Endothelial cell of umbilical vein (primary cell): ENCODE measurements at regions not wholly inside any gene's neighbourhood (a gene's known extent, or its start where the extent isn't known, plus 50 kb on each side); places are given as distances from the start of the nearest gene placed in this dataset.
A peak's percentile ranks its signal among the peaks of the same experiment; 100 is the strongest.

Source experiments
- BruUV-seq: library from RNA; stranded (reverse); fragments of 400-500 nt; replicated peaks from 2 replicates; lab custom pipeline; 2021; lab: Mats Ljungman, UMichigan
- CTCF ChIA-PET: fragments of 300-600, 350-600 bp; sonication (Branson Sonifier 250); formaldehyde crosslinking; loops from one replicate; lab custom pipeline; 2021; ENCODE audit warnings: antibody characterized with exemption, inconsistent platforms; lab: Charles Lee
- POLR2A ChIA-PET: fragments of 300-600, 350-600 bp; sonication (Branson Sonifier 250); formaldehyde crosslinking; loops from one replicate; lab custom pipeline; 2021; ENCODE audit warnings: antibody characterized with exemption, inconsistent platforms; lab: Charles Lee
- DNase-seq: peaks from one replicate; pipeline ENCODE4 v3.0.0-alpha.2; 2011; ENCODE audit warnings: low read depth, low spot score
- FAIRE-seq: peaks from 2 replicates; lab custom pipeline; 2011; peaks lifted over from hg19 to GRCh38; lab: Jason Lieb, UNC
- H2AFZ ChIP-seq: 2 replicates; pipeline ENCODE4 v1.6.0; 2012; ENCODE audit warnings: low read depth, low read length, control low read depth, inconsistent platforms
- H3K27ac ChIP-seq: 2 replicates; pipeline ENCODE4 v1.5.1; 2011; ENCODE audit warnings: low read depth, mild to moderate bottlenecking, control low read depth, low read length, moderate library complexity; ENCODE audit not compliant: insufficient read depth
- H3K27me3 ChIP-seq, 2 experiments: 2 replicates each; pipeline versions ENCODE4 v1.6.0 to v1.6.1; 2011; ENCODE audit warnings: low read length in 2 of 2, mixed read lengths in 1 of 2; ENCODE audit not compliant: control insufficient read depth in 2 of 2, insufficient read depth in 2 of 2
- H3K36me3 ChIP-seq, 2 experiments: 2 replicates in 1 of 2; 3 replicates in 1 of 2; pipeline ENCODE4 v1.5.1; 2011; ENCODE audit warnings: low read length in 2 of 2, mild to moderate bottlenecking in 1 of 2, moderate library complexity in 1 of 2; ENCODE audit not compliant: control insufficient read depth in 2 of 2, insufficient read depth in 2 of 2; ENCODE audit errors: extremely low read depth in 1 of 2
- H3K4me1 ChIP-seq: 3 replicates; pipeline ENCODE4 v1.5.1; 2011; ENCODE audit warnings: mild to moderate bottlenecking, low read length; ENCODE audit not compliant: control insufficient read depth, insufficient read depth; ENCODE audit errors: extremely low read depth
- H3K4me2 ChIP-seq: 2 replicates; pipeline ENCODE4 v1.6.1; 2011; ENCODE audit warnings: low read length, control low read depth, mixed read lengths; ENCODE audit not compliant: insufficient read depth
- H3K4me3 ChIP-seq, 3 experiments: fragments of 200-600 bp in 1 of 3; sonication (generic), shearing (Covaris generic) in 1 of 3; replicated peaks in 1 of 3; 2 replicates each; pipeline ENCODE4 v1.5.1; 2011 to 2016; ENCODE audit warnings: control low read depth in 3 of 3, low read length in 3 of 3, mild to moderate bottlenecking in 2 of 3, inconsistent platforms in 1 of 3, low read depth in 1 of 3, moderate library complexity in 1 of 3; ENCODE audit not compliant: insufficient read depth in 1 of 3
- H3K79me2 ChIP-seq: 2 replicates; pipeline ENCODE4 v1.6.0; 2012; ENCODE audit warnings: low read length, inconsistent platforms; ENCODE audit not compliant: control insufficient read depth, insufficient read depth
- H3K9ac ChIP-seq: replicated peaks from 2 replicates; pipeline ENCODE3; 2011; ENCODE audit warnings: low read length, control low read depth; ENCODE audit not compliant: insufficient read depth; ENCODE audit errors: extremely low read depth
- H3K9me1 ChIP-seq: replicated peaks from 3 replicates; pipeline ENCODE4 v1.6.0; 2011; ENCODE audit warnings: mild to moderate bottlenecking, low read length; ENCODE audit not compliant: control insufficient read depth, insufficient read depth; ENCODE audit errors: extremely low read depth
- H3K9me3 ChIP-seq: replicated peaks from 2 replicates; pipeline ENCODE4 v1.5.1; 2012; ENCODE audit warnings: low read length, inconsistent platforms; ENCODE audit not compliant: control insufficient read depth, insufficient read depth
- H4K20me1 ChIP-seq: replicated peaks from 2 replicates; pipeline ENCODE3; 2011; ENCODE audit warnings: mild to moderate bottlenecking, low read length; ENCODE audit not compliant: control insufficient read depth, insufficient read depth; ENCODE audit errors: extremely low read depth
- EZH2 ChIP-seq: IDR thresholded peaks from 2 replicates; pipeline ENCODE4 v1.6.1; 2012; ENCODE audit warnings: borderline replicate concordance, low read depth, mild to moderate bottlenecking, moderate library complexity, low read length, inconsistent platforms; ENCODE audit not compliant: severe bottlenecking
- FOS ChIP-seq: IDR thresholded peaks from 2 replicates; pipeline ENCODE4 v1.6.1; 2011; ENCODE audit warnings: mild to moderate bottlenecking, low read length, moderate library complexity, borderline replicate concordance; ENCODE audit not compliant: insufficient read depth
- GATA2 ChIP-seq: IDR thresholded peaks from 2 replicates; pipeline ENCODE4 v1.7.0; 2011; ENCODE audit warnings: low read depth, mild to moderate bottlenecking, moderate library complexity, mixed read lengths, low read length; ENCODE audit not compliant: insufficient read length, insufficient read depth
- JUN ChIP-seq: IDR thresholded peaks from 2 replicates; pipeline ENCODE4 v1.6.1; 2011; ENCODE audit warnings: borderline replicate concordance, low read depth; ENCODE audit not compliant: insufficient read length, insufficient read depth
- MYC ChIP-seq: IDR thresholded peaks from one replicate; pipeline ENCODE4 v1.6.1; 2011; ENCODE audit warnings: mild to moderate bottlenecking, low read depth, low read length
- POLR2A ChIP-seq: IDR thresholded peaks from 2 replicates; pipeline ENCODE4 v1.6.1; 2012; ENCODE audit warnings: low read depth, mild to moderate bottlenecking, control low read depth, low read length
- POLR2AphosphoS5 ChIP-seq: IDR thresholded peaks from 2 replicates; pipeline ENCODE4 v1.6.1; 2012; ENCODE audit warnings: low read depth, mild to moderate bottlenecking, control low read depth, low read length, moderate library complexity; ENCODE audit not compliant: insufficient read depth
- dilution Hi-C: fragments of 300-500 bp; cut with MboI; formaldehyde crosslinking; loops from one replicate; pipeline ENCODE4 v1.15.0; 2019; ENCODE audit warnings: low sequenced_read_pairs; ENCODE audit not compliant: extremely low pct_ligation_motif_present
- intact Hi-C: fragments of 100-400 bp; cut with micrococcal nuclease; formaldehyde crosslinking; loops from one replicate; pipeline ENCODE4 v1.10.0; 2022
- TF ChIP-seq, protein P1 (sequence below), 2 donors: IDR thresholded peaks; 1 replicate in 1 of 2; 2 replicates in 1 of 2; pipeline ENCODE4 v1.5.1; 2011; ENCODE audit warnings: low read length in 2 of 2, mild to moderate bottlenecking in 2 of 2, moderate library complexity in 2 of 2, control low read depth in 1 of 2, inconsistent platforms in 1 of 2, low read depth in 1 of 2; ENCODE audit not compliant: insufficient read depth in 1 of 2; ENCODE audit errors: extremely low read depth in 1 of 2
- TF ChIP-seq, protein P2 (sequence below): IDR thresholded peaks from 2 replicates; pipeline ENCODE4 v1.6.1; 2011; ENCODE audit not compliant: insufficient read depth, insufficient read length

DNA sequence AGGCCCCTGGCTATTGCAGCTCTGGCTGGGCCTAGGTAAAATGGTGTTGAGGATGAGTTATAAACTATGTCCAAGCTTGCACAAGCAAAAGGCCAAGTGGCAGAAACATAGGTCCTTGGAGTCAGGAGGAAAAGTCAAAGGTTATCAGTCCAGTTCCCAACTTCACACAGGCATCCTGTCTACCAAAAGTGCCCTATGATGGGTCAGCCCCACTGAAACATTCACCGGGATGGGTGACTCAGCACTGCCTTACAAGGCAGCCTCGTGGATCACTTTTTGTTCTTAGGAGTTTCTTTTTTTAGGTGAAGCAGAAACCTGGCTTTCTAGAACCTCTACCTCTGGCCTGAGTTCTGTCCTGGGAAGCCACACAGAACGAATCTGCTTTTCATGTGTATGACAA is 158.8 kb upstream of the LYZL2 start:
- Histone ChIP-seq H4K20me1 (no peaks in the 10 kb centered on the region), H2AFZ (peak overlapping the region; percentile 28), H3K36me3 (no peaks in the 10 kb centered on the region), H3K79me2 (no peaks in the 10 kb centered on the region), H3K27ac (peak overlapping the region; percentile 61), H3K9me1 (no peaks in the 10 kb centered on the region), H3K4me1 (peaks cover 51% of the 10 kb centered on the region), H3K4me2 (no peak overlapping the region), H3K27me3 (no peaks in the 10 kb centered on the region), H3K9ac (no peak overlapping the region), H3K4me3 (no peak overlapping the region), H3K9me3 (no peaks in the 10 kb centered on the region)
- POLR2A ChIA-PET = no interaction called here
- BruUV-seq = no TSS peak
- CTCF ChIA-PET = interaction anchor here (1.5 kb wide), 1 partner anchor 210 kb away, joined by 3 read pairs; no protein-coding TSS in a partner anchor
- dilution Hi-C loops (no loop called here), intact Hi-C loops (no loop called here)
- DNase-seq (peak; percentile 72), FAIRE-seq (peak; percentile 99)
- TF ChIP-seq POLR2A (peak; percentile 43), FOS (peak; percentile 93), EZH2 (no peak), JUN (peak; percentile 38), MYC (no peak), GATA2 (peak; percentile 83), POLR2AphosphoS5 (peak; percentile 74)
- TF ChIP-seq, protein P1, sequence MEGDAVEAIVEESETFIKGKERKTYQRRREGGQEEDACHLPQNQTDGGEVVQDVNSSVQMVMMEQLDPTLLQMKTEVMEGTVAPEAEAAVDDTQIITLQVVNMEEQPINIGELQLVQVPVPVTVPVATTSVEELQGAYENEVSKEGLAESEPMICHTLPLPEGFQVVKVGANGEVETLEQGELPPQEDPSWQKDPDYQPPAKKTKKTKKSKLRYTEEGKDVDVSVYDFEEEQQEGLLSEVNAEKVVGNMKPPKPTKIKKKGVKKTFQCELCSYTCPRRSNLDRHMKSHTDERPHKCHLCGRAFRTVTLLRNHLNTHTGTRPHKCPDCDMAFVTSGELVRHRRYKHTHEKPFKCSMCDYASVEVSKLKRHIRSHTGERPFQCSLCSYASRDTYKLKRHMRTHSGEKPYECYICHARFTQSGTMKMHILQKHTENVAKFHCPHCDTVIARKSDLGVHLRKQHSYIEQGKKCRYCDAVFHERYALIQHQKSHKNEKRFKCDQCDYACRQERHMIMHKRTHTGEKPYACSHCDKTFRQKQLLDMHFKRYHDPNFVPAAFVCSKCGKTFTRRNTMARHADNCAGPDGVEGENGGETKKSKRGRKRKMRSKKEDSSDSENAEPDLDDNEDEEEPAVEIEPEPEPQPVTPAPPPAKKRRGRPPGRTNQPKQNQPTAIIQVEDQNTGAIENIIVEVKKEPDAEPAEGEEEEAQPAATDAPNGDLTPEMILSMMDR (IDR thresholded peaks at IDR 0.05; ENCODE audit: extremely low read depth in 1 of 2, insufficient read depth in 1 of 2, low read depth in 1 of 2, low read length in 2 of 2) = no peak
- TF ChIP-seq, protein P2, sequence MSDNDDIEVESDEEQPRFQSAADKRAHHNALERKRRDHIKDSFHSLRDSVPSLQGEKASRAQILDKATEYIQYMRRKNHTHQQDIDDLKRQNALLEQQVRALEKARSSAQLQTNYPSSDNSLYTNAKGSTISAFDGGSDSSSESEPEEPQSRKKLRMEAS = no peak
